HG03095 (cell line): ENCODE measurements at regions not wholly inside any gene's neighbourhood (a gene's known extent, or its start where the extent isn't known, plus 50 kb on each side); places are given as distances from the start of the nearest gene placed in this dataset.
"Not testable (repeated sequence)": the region's sequence is repeated elsewhere in the genome, so short reads cannot be mapped to it uniquely, and the experiment has no call there.

Source experiments
- ATAC-seq: cut with Tn5 transposase; IDR thresholded peaks from one replicate; pipeline ENCODE4 v1.9.1; 2021; ENCODE audit warnings: moderate library complexity; ENCODE audit not compliant: unreplicated experiment

DNA sequence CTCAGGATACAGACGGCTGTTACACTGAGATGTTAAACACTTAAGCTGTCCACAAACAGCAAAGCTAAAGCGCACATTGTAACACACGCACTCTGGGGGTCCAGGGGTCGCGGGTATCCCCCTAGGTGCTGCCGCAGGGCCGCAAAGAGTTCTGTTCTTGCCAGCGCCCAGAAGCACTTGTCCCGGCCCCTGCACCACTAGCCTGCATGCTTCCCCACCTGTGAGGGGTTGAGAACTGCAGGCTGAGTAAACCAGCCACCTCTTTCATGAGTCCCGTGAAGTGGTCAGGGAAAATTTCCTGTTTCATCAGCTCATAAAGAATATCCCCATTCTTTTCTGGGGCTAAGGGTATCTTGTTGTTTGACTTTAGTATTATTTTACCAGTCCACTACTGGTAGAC, 154.4 kb upstream of the FBXL17 start:
- no peak for ATAC-seq

DNA sequence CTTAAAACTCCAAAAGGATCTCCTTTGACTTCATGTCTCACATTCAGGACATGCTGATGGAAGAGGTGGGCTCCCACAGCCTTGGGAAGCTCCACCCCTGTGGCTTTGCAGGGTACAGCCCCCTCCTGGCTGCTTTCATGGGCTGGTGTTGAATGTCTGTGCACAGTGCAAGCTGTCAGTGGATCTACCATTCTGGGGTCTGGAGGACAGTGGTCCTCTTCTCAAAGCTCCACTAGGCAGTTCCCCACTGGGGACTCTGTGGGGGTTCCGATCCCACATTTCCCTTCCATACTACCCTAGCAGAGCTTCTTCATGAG, 150.2 kb upstream of the FBXL17 start:
- ATAC-seq: not testable (repeated sequence)

DNA sequence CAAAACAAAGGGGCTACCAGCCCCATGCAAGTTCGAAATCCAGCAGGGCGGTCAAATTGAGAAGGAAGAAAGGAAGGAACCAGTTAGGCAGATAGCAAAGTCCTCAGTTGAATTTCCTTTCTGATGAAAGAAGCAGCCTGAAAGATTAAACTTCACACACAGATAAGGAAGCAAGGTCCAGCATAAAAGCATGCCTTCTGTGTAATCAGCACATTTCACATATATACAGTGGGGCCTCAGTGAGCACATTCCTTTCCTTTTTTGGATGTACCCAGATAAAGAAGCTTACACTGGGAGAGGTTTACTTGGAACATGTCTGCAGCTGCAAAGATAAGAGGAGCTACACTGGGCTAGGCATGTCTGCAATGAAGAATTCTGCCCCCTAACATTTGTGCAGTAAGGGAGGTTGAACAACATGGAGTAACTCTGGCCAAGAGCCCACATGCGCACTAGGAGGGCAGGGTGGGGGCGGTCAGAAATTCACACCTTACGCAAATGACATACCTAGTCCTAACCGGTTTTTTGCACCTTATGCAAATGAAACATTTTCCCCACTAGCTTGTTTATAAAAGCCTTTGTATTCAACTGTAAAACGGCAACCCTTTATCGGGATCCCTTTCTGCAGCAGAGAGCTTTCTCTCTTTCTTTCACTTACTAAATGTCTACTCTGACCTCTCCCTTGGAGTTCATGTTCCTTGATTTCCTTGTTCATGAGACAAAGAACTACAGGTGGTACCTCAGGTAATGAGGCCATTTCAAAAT, 149.7 kb upstream of the FBXL17 start:
- no peak for ATAC-seq

DNA sequence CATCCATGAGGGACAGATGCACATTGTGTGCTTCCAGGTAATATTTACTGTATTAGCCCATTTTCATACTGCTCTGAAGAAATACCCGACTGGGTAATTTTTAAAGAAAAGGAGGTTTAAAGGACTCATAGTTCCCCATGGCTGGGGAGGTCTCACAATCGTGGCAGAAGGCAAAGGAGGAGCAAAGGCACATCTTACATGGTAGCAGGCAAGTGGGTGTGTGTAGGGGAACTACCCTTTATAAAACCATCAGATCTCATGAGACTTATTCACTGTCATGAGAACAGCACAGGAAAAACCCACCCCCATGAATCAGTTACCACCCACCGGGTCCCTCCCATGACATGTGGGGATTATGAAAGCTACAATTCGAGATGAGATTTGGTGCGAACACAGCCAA, 148.8 kb upstream of the FBXL17 start:
- no peak for ATAC-seq

DNA sequence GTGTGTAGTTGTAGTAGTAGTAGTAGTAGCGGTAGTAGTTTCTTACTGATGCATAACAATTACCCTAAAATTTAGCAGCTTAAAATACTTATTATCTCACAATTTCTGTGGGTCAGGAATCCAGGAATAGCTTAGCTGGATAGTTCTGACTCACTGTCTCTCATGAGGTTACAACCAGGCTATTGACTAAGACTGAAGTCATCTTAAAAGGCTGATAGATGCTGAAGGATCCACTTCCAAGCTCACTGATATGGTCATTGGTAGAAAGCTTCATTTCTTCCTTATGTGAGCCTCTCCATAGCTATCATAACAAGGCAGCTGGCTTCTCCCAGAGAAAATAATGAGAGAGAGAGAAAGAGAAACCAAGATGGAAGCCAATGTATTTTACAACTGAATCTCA, 147.5 kb upstream of the FBXL17 start:
- no peak for ATAC-seq

DNA sequence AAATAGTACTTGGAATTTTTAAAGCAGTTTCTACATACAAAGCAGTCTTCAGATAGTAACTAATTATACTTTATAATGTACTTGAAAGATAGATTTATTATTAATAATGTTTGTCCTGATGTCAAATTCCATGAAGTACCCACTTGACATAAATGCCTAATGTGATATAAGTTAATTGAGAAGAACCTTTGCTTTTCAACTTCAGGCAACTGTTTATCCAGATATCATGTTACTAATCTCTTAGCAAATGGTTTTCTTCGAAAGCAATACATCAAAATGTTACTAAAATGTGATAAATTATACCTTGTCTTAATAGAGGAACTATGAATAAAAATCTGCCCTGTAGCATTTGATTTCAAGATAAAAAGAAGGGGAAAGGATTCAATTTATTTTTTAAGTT, 146.8 kb upstream of the FBXL17 start:
- ATAC-seq: no peak

DNA sequence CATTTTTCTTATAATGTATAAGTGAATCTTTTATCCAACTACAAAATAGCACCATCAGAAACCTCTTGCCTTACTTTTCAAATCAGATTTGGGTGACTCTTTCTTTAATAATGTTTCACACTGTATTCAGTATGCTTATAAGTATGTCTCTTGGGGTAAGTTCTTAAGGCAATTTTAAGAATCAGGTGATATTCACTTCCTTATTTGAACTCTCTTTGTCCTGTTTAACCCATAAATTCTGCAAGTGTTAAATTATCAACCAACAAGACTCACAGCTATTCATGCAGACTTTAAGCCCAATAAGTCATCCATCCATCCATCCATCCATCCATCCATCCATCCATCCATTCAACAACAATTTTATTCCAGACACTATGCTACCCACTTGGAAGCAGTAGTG, 142.7 kb upstream of the FBXL17 start:
- no peak for ATAC-seq

DNA sequence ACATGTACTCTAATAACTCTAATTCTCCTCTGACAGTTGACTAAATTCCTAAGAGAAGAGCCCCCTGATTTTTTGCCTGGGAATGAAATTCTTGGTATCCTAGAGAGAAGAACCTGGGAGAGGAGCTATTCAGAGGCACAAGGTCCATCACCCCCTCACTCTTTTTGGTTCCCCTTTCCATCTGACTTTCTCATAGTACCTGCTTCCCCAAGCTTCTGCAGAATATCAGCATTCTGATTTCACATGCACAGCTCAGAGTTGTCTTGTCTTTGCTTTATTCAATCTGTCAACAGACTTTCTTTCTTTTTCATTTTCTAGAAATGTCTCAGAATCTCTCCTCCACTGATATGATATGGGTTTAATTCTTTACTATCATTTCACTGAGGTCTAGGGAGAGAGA, 141.5 kb upstream of the FBXL17 start:
- ATAC-seq: peak; percentile 34

DNA sequence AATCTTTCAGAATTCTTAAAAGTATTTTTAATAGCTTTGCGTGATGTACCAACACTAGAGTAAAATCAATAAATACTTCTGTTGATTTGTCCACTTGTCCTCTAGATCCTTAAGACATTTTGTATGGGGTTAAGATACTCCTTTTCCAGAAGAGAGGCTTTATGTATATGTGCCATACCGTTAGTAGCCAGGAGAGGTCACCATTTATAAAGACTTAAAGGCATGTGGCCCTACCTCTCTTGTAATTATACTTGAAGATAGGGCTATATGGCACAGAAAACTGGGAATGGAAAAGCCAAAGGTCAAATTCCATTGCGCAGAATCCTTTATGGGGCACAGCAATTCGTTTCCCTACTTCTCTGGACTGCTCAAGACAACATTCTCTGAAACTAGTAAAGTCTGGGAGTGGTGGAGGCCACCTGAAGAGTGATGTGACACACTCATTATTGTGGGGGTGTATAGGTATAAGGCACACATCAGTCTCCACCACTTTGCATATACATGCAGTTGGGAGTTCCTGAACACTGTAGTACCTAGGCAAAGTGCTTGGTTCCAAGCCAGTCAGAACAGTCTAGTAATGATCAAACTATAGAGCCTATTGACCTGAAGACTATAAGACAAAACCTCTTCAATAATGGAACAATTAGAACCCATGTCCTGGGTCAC, 140.1 kb upstream of the FBXL17 start:
- ATAC-seq: peak; percentile 57

DNA sequence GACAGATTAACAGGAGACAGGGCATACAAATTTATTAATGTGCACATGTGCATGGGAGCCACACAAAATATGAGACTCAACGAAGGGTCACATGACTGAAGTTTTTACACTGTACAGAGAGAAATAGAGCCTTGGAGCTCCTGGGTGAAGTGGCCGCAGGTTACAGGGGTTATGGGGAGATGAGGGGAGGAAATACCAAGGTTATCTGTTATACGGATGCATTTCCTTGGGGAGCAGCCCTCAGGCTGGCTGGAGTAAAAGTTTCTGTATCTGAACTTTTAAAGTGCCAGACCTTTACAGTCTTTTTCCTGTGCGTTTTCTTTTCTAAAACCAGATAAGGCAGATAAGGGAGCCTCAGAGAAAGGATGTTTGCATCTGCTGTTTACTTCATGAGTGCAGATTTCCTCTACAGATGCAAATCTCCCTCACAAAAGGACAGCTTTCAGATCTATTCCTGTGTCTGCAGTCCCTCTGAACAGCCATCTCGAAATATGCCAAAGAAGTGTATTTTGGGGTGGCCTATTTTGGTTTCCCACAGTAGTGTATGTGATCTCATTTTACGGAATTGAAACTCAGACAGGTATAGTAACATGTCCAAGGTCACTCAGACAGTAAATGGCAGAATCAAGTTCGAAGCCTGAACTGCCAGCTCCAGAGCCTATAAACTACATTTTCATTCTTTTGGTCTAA, 139.3 kb upstream of the FBXL17 start:
- ATAC-seq: peak; percentile 84

DNA sequence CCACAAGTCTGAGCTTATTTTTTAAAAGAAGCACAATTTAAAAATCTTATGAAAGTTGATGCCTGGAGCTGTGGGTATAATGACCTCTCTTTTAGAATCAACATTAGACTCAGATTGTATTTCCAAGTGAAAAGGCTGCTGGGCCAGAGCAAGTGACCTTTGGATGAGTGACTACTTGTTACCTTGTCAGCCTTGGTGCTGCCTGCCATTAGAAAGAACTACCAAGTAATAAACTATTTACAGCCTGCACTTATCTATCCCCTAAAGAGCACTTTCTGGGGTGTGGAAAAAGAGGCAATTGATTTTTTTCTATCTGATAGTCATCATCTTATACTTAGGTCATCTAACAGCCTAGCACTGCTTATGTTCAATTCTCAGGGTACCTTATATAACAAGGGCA, 134.9 kb upstream of the FBXL17 start:
- no peak for ATAC-seq

DNA sequence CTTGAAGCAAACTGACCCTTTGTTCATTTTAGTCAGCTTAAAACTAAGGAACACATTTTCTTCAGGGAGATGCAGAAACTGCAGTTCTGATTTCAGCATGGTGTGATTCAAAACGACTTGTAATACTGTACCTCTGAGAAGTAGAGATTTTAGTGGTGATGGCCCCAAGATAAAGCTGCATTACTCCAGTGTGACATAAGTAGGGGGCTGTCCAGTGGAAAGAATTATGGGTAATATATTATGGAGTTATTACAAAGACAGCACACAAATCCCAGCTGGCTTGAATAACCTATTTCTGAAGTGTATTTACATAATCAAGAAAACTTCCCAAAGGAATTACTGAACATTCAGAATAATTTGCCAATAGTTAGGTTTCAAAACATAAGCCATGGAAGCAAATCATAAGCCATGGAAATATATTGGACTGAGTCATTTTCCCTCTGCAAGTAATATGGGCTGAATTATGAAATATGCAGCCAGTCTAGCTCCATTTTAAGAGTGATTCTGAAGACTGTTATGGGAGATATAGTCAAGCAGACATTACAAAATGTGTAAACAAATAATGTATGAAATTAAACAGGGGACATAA, 133.7 kb upstream of the FBXL17 start:
- no peak for ATAC-seq

DNA sequence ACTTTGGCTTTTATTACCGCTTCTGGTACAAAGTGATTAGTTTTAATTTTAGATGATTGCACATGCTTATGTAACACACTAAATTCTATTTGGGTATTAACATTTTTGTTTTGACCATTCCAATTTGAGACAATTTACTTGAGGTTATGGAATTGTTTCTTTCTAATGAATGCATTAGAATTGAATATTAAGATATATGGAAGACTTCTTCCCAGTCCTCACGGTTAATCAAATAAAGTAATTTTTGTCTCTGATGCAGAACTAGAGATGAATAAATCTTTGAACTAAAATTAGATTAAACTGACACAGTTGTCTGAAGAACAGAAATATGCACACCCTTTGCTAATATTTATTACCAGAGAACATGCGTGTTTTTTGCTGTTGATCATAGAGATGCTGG, 127.1 kb upstream of the FBXL17 start:
- no peak for ATAC-seq

DNA sequence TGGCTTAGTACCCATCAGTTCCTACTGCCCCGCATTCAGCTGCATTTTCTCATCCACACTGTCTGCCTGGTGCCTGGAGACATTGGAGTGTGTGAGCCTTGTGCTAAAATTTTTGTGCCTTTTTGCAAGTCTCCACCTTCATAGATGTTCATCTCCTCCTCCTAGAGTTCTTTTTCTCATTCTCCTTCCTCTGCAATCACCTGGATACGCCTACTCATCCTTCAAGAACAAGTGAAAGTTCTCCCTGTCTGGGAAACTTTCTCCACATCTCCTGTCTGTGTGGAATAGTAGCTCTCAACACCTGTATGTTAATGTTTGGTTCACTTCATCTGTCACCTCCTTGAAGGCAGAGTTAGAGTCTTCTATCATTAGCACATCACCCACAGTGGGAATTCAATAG, 125.7 kb upstream of the FBXL17 start:
- ATAC-seq: no peak

DNA sequence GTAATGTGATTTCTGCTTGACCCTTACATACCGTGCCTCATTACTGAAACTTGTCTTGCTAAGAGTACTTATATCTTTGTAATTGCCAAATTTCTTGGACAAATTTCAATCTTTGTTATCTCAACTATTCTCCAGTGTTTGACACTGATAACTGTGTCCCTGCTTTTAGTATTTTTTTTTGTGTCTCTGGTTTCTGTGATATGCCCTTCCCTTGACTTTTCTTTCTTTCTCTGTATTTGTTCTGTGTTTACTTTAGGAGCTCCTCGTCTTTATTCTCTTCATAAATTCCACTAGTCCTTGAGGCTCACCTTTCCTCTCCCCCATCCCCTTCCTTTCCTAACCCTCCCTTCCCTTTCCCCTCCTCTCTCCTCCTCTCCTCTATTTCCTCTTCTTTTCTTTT, 123.7 kb upstream of the FBXL17 start:
- ATAC-seq: no peak

DNA sequence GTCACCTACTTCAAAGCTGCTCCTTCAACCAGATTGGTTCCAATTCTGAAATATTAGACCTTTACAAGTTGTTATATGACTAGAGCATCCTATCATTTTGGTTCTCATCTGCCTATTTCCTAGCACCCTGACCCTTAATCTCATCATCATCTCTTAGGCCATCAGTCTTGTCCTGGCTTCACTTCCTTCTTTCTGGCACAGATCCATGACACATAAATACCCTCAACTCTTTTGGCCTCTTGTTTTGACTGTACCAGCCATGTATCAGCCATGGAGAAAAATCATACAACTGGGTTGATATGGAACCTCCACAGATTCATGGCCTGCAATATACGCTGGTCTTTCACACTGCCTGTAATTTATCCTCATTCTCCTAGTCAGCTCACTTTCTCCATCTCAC, 123.1 kb upstream of the FBXL17 start:
- ATAC-seq: no peak

DNA sequence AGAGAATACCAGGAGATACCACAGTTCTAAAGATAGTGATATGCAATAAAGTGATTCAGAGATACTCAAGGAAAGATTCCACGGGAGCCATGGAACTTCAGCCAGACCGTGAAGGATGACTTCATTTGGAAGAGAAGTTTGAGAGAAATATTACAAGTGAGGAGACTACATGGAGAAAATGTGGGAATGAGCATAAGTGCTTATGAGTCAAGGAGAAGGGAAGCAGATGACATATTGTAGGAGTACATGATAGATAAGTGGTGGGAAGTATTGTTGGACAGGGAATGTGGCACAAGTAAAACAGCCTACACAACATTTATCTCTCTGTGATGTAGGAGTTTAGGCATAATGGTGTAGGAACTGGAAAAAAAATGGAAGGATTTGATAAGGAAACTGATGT, 122.1 kb upstream of the FBXL17 start:
- no peak for ATAC-seq

DNA sequence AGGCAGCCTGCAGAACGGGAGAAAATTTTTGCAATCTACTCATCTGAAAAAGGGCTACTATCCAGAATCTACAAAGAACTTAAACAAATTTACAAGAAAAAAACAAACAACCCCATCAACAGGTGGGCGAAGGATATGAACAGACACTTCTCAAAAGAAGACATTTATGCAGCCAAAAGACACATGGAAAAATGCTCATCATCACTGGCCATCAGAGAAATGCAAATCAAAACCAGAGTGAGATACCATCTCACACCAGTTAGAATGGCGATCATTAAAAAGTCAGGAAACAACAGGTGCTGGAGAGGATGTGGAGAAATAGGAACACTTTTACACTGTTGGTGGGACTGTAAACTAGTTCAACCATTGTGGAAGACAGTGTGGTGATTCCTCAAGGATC, 113.7 kb upstream of the FBXL17 start:
- not testable (repeated sequence) for ATAC-seq

DNA sequence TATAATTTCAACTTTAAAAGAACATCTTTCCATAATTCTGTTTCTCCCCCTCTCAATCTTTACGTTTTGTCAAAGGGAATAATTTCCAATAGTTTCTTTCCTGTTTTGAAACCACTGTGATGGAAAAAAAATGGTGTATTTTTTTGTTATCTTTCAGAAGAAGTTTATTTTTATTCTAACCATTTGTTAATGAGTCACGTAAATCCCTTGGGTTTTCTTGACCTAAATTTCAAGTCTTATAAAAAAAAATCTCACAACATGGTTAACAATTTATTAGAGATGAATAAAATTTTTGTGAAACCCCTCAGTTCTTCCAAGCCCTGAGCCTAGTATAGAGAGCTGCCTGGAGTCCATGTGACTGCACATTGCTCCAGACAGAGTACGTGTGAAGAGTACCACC, 106.1 kb upstream of the FBXL17 start:
- ATAC-seq: no peak

DNA sequence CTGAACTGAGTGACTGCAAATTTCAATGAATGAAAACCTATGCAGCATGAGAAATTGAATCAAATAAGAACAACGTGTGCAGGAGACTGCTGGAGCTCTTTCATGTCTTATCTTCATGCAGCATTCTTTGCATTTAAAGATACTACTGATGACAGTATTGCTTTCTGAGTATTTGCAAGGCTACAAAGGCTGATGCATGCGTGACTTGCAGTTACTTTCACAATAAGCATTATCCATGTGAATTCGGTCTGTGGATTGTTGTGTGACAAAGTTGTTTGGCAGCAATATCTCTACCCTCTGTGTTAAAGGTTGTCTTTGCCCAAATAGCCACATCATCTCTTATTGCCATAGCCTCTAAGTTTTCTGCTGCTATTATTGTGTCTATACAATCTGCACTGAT, 102.1 kb upstream of the FBXL17 start:
- ATAC-seq: no peak

DNA sequence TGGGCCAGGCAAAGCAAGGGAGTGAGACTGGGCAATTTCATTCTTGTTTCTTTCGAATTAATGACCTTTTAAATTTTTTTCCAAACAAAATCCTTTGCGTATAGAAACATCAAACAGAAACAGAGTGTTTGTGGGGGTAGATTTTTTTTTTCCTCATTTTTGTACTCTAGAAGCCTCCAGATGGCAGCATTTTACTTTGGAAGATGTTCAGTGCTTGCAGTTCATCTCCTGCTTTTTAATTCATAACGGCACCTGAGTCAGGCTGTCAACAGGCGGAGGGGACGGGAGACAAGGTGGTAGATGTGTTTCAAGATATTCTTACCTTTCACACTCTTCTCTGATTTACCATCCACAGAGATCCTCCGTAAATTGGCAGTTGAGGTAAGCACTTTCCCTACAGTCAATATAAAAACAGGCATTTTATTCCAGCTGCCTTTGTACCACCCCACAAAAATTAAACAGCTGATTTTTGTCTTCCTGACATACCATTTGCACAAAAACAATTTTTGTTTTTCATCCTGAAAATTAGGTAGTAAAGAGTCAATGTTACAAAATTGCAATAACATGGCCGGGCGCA, 99.5 kb upstream of the FBXL17 start:
- peak; percentile 79 for ATAC-seq

DNA sequence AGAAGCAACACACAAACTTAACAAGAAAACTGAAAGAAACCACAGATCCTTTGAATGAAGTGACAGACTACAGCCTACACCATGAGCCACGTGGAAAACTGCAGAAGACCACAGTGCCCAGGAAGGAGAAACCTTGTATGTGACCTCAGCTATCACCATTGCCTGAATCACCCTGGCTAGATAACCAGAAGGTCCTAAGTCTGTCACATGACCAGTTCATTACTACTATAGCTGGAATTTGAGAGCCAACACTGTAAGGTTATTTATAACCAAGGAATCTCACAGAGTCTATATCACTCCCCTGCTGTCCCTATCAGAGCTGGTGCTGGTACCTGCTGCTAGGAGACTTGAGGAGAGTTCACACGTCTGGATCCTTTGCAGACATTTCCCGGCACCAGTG, 90.3 kb upstream of the FBXL17 start:
- ATAC-seq: no peak
